ENCODE measurements at regions not wholly inside any gene's neighbourhood (a gene's known extent, or its start where the extent isn't known, plus 50 kb on each side); places are given as distances from the start of the nearest gene placed in this dataset.

- TF ChIP-seq RAD21 (IDR thresholded peaks at IDR 0.05; ENCODE audit: low read length) (no peak), MAZ (IDR thresholded peaks at IDR 0.05; ENCODE audit: borderline replicate concordance, low read depth, low read length) (no peak), BHLHE40 (IDR thresholded peaks at IDR 0.05; ENCODE audit: low read depth, low read length) (no peak), NFE2L2 (IDR thresholded peaks at IDR 0.05; ENCODE audit: low read depth, low read length) (no peak), SMC3 (IDR thresholded peaks at IDR 0.05; ENCODE audit: low read depth, low read length) (no peak), ELK1 (IDR thresholded peaks at IDR 0.05; ENCODE audit: borderline replicate concordance, low read depth, low read length) (no peak), CHD1 (IDR thresholded peaks at IDR 0.05; ENCODE audit: low read depth, low read length) (no peak), MXI1 (IDR thresholded peaks at IDR 0.05; ENCODE audit: borderline replicate concordance, low read depth, low read length) (no peak), RFX5 (IDR thresholded peaks at IDR 0.05; ENCODE audit: low read depth, low read length) (no peak), FOS (IDR thresholded peaks at IDR 0.05; ENCODE audit: low read depth, low read length) (no peak)
- BruUV-seq (replicated peaks) = no TSS peak
- ChIA-PET POLR2A (ENCODE audit: unreplicated experiment) (no interaction called here), CTCF (no interaction called here)
- no peaks in the 10 kb centered on the region for H3K36me3 ChIP-seq (ENCODE audit: control insufficient read depth, insufficient read depth, low read length)
- H3K56ac ChIP-seq (ENCODE audit: extremely low read depth, insufficient read depth, low read length) = no peak overlapping the region
- H2AK5ac ChIP-seq (ENCODE audit: low read depth, low read length) = no peak overlapping the region
- no peak overlapping the region for H3K4me2 ChIP-seq (ENCODE audit: low read depth, low read length)
- H4K5ac ChIP-seq (ENCODE audit: low read depth, low read length) = no peak overlapping the region
- dilution Hi-C loops (cut with HindIII; ENCODE audit: low sequenced_read_pairs, unreplicated experiment) (no loop called here), intact Hi-C loops (cut with micrococcal nuclease) (no loop called here), in situ Hi-C loops (cut with MboI; ENCODE audit: low sequenced_read_pairs) (no loop called here)
- no peaks in the 10 kb centered on the region for H3K9me3 ChIP-seq (ENCODE audit: control insufficient read depth, insufficient read depth, low read length)
- no peak overlapping the region for H3K23ac ChIP-seq (ENCODE audit: low read depth, low read length)
- ATAC-seq (ENCODE audit: low read depth) (no peak), DNase-seq (no peak)
- H2BK15ac ChIP-seq (ENCODE audit: low read depth, low read length) = no peak overlapping the region
- no peak overlapping the region for H3K27ac ChIP-seq (ENCODE audit: insufficient read depth, low read length)
- no peaks in the 10 kb centered on the region for H4K20me1 ChIP-seq (ENCODE audit: insufficient read depth, low read length)
- no peak overlapping the region for H4K8ac ChIP-seq (ENCODE audit: low read depth in 2 of 2, low read length in 2 of 2)
- H2BK5ac ChIP-seq (ENCODE audit: low read depth, low read length, poor library complexity, severe bottlenecking) = no peak overlapping the region
- H3K4me1 ChIP-seq (ENCODE audit: control insufficient read depth, insufficient read depth, low read length) = no peaks in the 10 kb centered on the region
- no peaks in the 10 kb centered on the region for H3K79me1 ChIP-seq (ENCODE audit: low read depth in 1 of 2, low read length in 2 of 2)
- H2BK120ac ChIP-seq (ENCODE audit: low read depth, low read length) = no peak overlapping the region
- H2AK9ac ChIP-seq (replicated peaks; ENCODE audit: low read depth, low read length, poor library complexity) = no peak overlapping the region
- no peak overlapping the region for H2AFZ ChIP-seq (replicated peaks; ENCODE audit: low read length, poor library complexity)
- H3K18ac ChIP-seq (ENCODE audit: low read depth, low read length) = no peak overlapping the region
- H3K9me1 ChIP-seq (ENCODE audit: insufficient read depth, low read length) = no peaks in the 10 kb centered on the region
- no peaks in the 10 kb centered on the region for H3K27me3 ChIP-seq (ENCODE audit: control insufficient read depth, insufficient read depth, low read length)
- H4K91ac ChIP-seq (ENCODE audit: insufficient read depth, low read depth, low read length) = no peak overlapping the region
- H3K4ac ChIP-seq (ENCODE audit: low read depth, low read length) = no peak overlapping the region
- H3K4me3 ChIP-seq (ENCODE audit: insufficient read depth, low read depth, low read length) = no peak overlapping the region
- no CpG with 5 or more reads among the region's 1 CpG for WGBS, 2 experiments (ENCODE audit: extremely low coverage in 2 of 2, insufficient read length in 1 of 2)
- no peak overlapping the region for H2BK20ac ChIP-seq (ENCODE audit: low read depth, low read length)
- no peak overlapping the region for H3K14ac ChIP-seq (replicated peaks; ENCODE audit: low read depth, low read length)
- H3K9ac ChIP-seq (ENCODE audit: low read depth, low read length) = no peak overlapping the region
Observed at GRCh38 chr4:110898290-110898689, 275.4 kb upstream of the PITX2 start.

Data from IMR-90 (cell line).